ENCODE measurements at regions not wholly inside any gene's neighbourhood (a gene's known extent, or its start where the extent isn't known, plus 50 kb on each side); places are given as distances from the start of the nearest gene placed in this dataset.

DNA sequence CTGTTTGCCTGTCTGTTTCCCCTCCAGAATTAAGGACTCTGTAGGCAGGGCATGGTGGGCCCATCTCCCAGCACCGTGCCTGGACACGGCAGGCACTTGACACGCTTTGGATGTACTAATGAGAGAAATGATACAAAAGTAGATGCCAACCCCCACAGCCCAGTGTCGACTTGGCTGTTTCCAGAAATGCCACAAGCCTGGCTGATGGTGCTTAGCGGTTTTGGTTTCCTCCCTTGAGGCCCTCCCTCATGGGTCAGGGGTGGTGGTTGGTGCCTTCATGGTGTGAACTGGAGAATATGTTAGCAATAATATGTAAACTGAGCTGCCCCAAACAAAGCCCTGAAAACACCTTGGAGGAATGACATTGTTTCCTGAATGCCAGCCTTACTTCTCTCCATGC, 55.5 kb upstream of the ESRRB start:
- H3K4me1 ChIP-seq (ENCODE audit: insufficient read depth, low read length): no peaks in the 10 kb centered on the region
- no peak for DNase-seq (ENCODE audit: insufficient read length, low spot score, missing footprints)
- H3K9me3 ChIP-seq (ENCODE audit: low read depth, low read length): no peaks in the 10 kb centered on the region
- H3K4me2 ChIP-seq (ENCODE audit: insufficient read depth, low read length): no peak overlapping the region
- TF ChIP-seq, protein P1, sequence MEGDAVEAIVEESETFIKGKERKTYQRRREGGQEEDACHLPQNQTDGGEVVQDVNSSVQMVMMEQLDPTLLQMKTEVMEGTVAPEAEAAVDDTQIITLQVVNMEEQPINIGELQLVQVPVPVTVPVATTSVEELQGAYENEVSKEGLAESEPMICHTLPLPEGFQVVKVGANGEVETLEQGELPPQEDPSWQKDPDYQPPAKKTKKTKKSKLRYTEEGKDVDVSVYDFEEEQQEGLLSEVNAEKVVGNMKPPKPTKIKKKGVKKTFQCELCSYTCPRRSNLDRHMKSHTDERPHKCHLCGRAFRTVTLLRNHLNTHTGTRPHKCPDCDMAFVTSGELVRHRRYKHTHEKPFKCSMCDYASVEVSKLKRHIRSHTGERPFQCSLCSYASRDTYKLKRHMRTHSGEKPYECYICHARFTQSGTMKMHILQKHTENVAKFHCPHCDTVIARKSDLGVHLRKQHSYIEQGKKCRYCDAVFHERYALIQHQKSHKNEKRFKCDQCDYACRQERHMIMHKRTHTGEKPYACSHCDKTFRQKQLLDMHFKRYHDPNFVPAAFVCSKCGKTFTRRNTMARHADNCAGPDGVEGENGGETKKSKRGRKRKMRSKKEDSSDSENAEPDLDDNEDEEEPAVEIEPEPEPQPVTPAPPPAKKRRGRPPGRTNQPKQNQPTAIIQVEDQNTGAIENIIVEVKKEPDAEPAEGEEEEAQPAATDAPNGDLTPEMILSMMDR (IDR thresholded peaks at IDR 0.05; ENCODE audit: extremely low read depth, low read depth, low read length): no peak
- H3K36me3 ChIP-seq (ENCODE audit: insufficient read depth, low read length): no peaks in the 10 kb centered on the region
- no peaks in the 10 kb centered on the region for H3K79me2 ChIP-seq (ENCODE audit: insufficient read depth, low read length)
- H2AFZ ChIP-seq (ENCODE audit: low read length): no peak overlapping the region
- no peak overlapping the region for H3K27ac ChIP-seq (ENCODE audit: low read depth, low read length)
- H4K20me1 ChIP-seq (ENCODE audit: insufficient read depth, low read length): no peaks in the 10 kb centered on the region
- no peak overlapping the region for H3K4me3 ChIP-seq (ENCODE audit: insufficient read depth, low read length)
- H3K27me3 ChIP-seq (ENCODE audit: insufficient read depth, low read length): no peaks in the 10 kb centered on the region

DNA sequence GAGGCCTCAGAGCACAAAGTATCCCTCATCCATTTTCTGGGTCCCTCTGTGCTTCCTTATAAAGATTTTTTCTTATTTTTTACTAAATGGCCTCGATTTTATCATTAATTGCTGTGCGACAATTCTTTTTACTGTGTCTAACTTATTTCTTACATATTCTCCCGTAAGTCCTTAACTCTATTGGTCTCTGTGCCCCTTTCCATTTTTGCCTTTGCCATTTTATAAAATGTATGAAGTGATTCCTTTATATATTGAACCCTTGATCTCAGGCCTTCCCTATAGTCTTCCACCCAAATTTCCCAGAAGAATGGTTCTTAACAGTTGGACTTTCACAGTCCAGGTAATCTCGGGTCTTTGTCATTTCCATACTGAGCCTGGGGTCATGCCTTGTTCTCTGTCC, 55.0 kb upstream of the ESRRB start:
- TF ChIP-seq, protein P1 (IDR thresholded peaks at IDR 0.05; ENCODE audit: extremely low read depth, low read depth, low read length): no peak
- no peak overlapping the region for H2AFZ ChIP-seq (ENCODE audit: low read length)
- no peak for DNase-seq (ENCODE audit: insufficient read length, low spot score, missing footprints)
- H4K20me1 ChIP-seq (ENCODE audit: insufficient read depth, low read length): no peaks in the 10 kb centered on the region
- H3K79me2 ChIP-seq (ENCODE audit: insufficient read depth, low read length): no peaks in the 10 kb centered on the region
- H3K27ac ChIP-seq (ENCODE audit: low read depth, low read length): no peak overlapping the region
- H3K4me1 ChIP-seq (ENCODE audit: insufficient read depth, low read length): no peaks in the 10 kb centered on the region
- H3K4me2 ChIP-seq (ENCODE audit: insufficient read depth, low read length): no peak overlapping the region
- H3K27me3 ChIP-seq (ENCODE audit: insufficient read depth, low read length): no peaks in the 10 kb centered on the region
- no peaks in the 10 kb centered on the region for H3K36me3 ChIP-seq (ENCODE audit: insufficient read depth, low read length)
- no peaks in the 10 kb centered on the region for H3K9me3 ChIP-seq (ENCODE audit: low read depth, low read length)
- no peak overlapping the region for H3K4me3 ChIP-seq (ENCODE audit: insufficient read depth, low read length)

DNA sequence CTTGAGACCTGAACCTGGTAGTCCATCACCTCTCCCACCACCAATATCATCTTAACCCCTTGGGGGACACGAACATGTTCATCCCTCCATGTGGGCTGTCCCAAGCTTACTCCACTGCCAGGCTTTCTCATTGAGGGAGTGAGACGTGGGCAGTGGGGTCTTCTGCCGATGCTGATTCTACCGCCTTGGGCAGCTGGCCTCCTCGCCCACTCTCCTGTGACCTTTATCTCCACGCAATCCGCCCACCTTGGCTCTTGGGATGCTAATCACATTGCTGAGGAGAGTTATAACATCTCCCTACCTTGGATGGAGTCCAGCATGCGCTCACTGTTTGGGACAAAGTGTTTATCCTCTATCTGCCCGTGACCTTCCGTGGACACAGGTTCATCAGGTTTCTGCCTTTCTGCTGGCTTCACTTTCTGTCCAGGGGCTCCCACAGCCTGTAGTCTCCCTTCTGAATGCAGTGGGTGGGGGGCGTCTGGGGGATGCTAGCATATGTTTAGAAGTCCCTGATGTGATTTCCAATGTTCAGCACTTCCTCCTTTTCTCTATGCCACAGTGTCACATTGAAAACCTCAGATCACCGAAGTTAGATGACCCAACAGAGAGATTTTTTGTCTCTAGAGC, 53.2 kb upstream of the ESRRB start:
- H4K20me1 ChIP-seq (ENCODE audit: insufficient read depth, low read length): no peaks in the 10 kb centered on the region
- no peak overlapping the region for H3K4me2 ChIP-seq (ENCODE audit: insufficient read depth, low read length)
- no peak overlapping the region for H3K27ac ChIP-seq (ENCODE audit: low read depth, low read length)
- no peaks in the 10 kb centered on the region for H3K9me3 ChIP-seq (ENCODE audit: low read depth, low read length)
- no peaks in the 10 kb centered on the region for H3K27me3 ChIP-seq (ENCODE audit: insufficient read depth, low read length)
- no peaks in the 10 kb centered on the region for H3K79me2 ChIP-seq (ENCODE audit: insufficient read depth, low read length)
- no peak for DNase-seq (ENCODE audit: insufficient read length, low spot score, missing footprints)
- no peak overlapping the region for H2AFZ ChIP-seq (ENCODE audit: low read length)
- TF ChIP-seq, protein P1 (IDR thresholded peaks at IDR 0.05; ENCODE audit: extremely low read depth, low read depth, low read length): no peak
- H3K36me3 ChIP-seq (ENCODE audit: insufficient read depth, low read length): no peaks in the 10 kb centered on the region
- no peak overlapping the region for H3K4me3 ChIP-seq (ENCODE audit: insufficient read depth, low read length)
- H3K4me1 ChIP-seq (ENCODE audit: insufficient read depth, low read length): no peaks in the 10 kb centered on the region

DNA sequence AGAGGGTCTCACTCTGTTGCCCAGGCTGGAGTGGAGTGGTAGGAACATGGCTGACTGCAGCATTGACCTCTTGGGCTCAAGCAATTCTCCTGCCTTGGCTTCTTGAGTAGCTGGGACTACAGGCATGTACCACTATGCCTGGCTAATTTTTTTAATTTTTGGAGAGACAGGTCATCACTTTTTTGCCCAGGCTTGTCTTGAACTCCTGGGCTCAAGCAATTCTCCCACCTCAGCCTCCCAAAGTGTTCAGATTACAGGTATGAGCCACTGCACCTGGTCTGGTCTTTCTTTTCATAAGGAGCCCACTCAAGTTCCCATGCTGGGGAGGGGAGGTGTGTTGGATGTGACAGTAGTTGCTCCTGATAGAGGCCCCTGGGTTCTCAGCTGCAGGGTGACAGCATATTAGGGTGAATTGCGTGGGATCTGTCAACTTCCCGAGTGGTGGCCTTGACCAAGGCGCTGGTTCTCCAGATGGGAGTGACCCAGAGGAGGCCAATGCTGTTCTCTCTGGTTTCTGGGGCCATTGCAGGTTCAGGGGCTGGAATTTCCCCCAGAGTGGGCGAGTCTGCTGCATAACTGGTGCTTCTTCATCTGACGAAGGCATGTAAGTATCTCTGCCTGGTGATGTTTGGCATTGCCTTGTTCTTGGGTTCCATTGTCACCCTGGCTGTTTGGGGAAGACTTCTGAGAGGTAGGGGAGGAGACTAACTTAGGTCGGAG, 52.4 kb upstream of the ESRRB start:
- Histone ChIP-seq H4K20me1 (ENCODE audit: insufficient read depth, low read length) (no peaks in the 10 kb centered on the region), H3K4me3 (ENCODE audit: insufficient read depth, low read length) (no peak overlapping the region), H3K4me1 (ENCODE audit: insufficient read depth, low read length) (no peaks in the 10 kb centered on the region), H2AFZ (ENCODE audit: low read length) (no peak overlapping the region), H3K9me3 (ENCODE audit: low read depth, low read length) (no peaks in the 10 kb centered on the region), H3K27ac (ENCODE audit: low read depth, low read length) (no peak overlapping the region), H3K79me2 (ENCODE audit: insufficient read depth, low read length) (no peaks in the 10 kb centered on the region), H3K4me2 (ENCODE audit: insufficient read depth, low read length) (no peak overlapping the region), H3K27me3 (ENCODE audit: insufficient read depth, low read length) (peaks cover 1% of the 10 kb centered on the region), H3K36me3 (ENCODE audit: insufficient read depth, low read length) (no peaks in the 10 kb centered on the region)
- TF ChIP-seq, protein P1 (IDR thresholded peaks at IDR 0.05; ENCODE audit: extremely low read depth, low read depth, low read length): no peak
- no peak for DNase-seq (ENCODE audit: insufficient read length, low spot score, missing footprints)

Measured in osteoblast (primary cell).